CD14-positive monocyte (primary cell): ENCODE measurements at regions not wholly inside any gene's neighbourhood (a gene's known extent, or its start where the extent isn't known, plus 50 kb on each side); places are given as distances from the start of the nearest gene placed in this dataset.

ENCODE experiments used
- DNase-seq, 3 donors: peaks; one replicate each; pipeline ENCODE4 v3.0.0-alpha.2; 2011 to 2022
- H2AFZ ChIP-seq: 2 replicates; pipeline ENCODE4 v1.6.0; 2012; ENCODE audit warnings: mild to moderate bottlenecking, low read depth, low read length, inconsistent platforms; ENCODE audit not compliant: insufficient read depth, poor library complexity, severe bottlenecking
- H3K27ac ChIP-seq, 2 donors: 1 replicate in 1 of 2; 2 replicates in 1 of 2; pipeline ENCODE4 v1.5.1; 2012 to 2013; ENCODE audit warnings: low read length in 2 of 2, control low read depth in 1 of 2, inconsistent platforms in 1 of 2, low read depth in 1 of 2, mild to moderate bottlenecking in 1 of 2
- H3K27me3 ChIP-seq, 2 donors: one replicate each; pipeline versions ENCODE4 v1.6.0 to v1.6.1; 2011 to 2013; ENCODE audit warnings: low read length in 2 of 2; ENCODE audit not compliant: control insufficient read depth in 2 of 2, insufficient read depth in 2 of 2
- H3K36me3 ChIP-seq, 2 donors: replicated peaks in 1 of 2; 1 replicate in 1 of 2; 2 replicates in 1 of 2; pipeline versions ENCODE4 v1.5.1 to v1.6.1; 2012 to 2013; ENCODE audit warnings: low read length in 2 of 2, control low read depth in 1 of 2, inconsistent platforms in 1 of 2, mild to moderate bottlenecking in 1 of 2; ENCODE audit not compliant: insufficient read depth in 2 of 2, control insufficient read depth in 1 of 2
- H3K4me1 ChIP-seq, 2 donors: 1 replicate in 1 of 2; 2 replicates in 1 of 2; pipeline versions ENCODE4 v1.5.1 to v1.6.1; 2012 to 2013; ENCODE audit warnings: low read length in 2 of 2, control low read depth in 1 of 2, inconsistent platforms in 1 of 2, mild to moderate bottlenecking in 1 of 2, moderate library complexity in 1 of 2; ENCODE audit not compliant: insufficient read depth in 2 of 2, control insufficient read depth in 1 of 2
- H3K4me2 ChIP-seq: replicated peaks from 2 replicates; pipeline ENCODE3; 2012; ENCODE audit warnings: low read length, moderate library complexity, mild to moderate bottlenecking; ENCODE audit not compliant: poor library complexity, severe bottlenecking; ENCODE audit errors: extremely low read depth
- H3K4me3 ChIP-seq, 3 experiments: fragments of 200-600 bp in 1 of 3; sonication (generic) in 1 of 3; replicated peaks in 1 of 3; 1 replicate in 2 of 3; 2 replicates in 1 of 3; pipeline ENCODE4 v1.5.1; 2011 to 2013; ENCODE audit warnings: low read length in 3 of 3, mild to moderate bottlenecking in 3 of 3, control low read depth in 2 of 3, low read depth in 2 of 3, inconsistent platforms in 1 of 3, moderate library complexity in 1 of 3
- H3K79me2 ChIP-seq: 2 replicates; pipeline ENCODE4 v1.6.0; 2012; ENCODE audit warnings: mild to moderate bottlenecking, control low read depth, inconsistent platforms, low read length, moderate library complexity; ENCODE audit not compliant: insufficient read depth
- H3K9ac ChIP-seq: 2 replicates; pipeline ENCODE4 v1.6.0; 2017; ENCODE audit warnings: low read length, mild to moderate bottlenecking; ENCODE audit not compliant: insufficient read depth, poor library complexity, severe bottlenecking
- H3K9me3 ChIP-seq, 2 donors: replicated peaks in 1 of 2; 1 replicate in 1 of 2; 2 replicates in 1 of 2; pipeline versions ENCODE4 v1.5.1 to v1.6.1; 2012 to 2013; ENCODE audit warnings: low read length in 2 of 2, control low read depth in 1 of 2; ENCODE audit not compliant: control insufficient read depth in 1 of 2, insufficient read depth in 1 of 2
- H4K20me1 ChIP-seq: 2 replicates; pipeline ENCODE4 v1.6.0; 2012; ENCODE audit warnings: mild to moderate bottlenecking, low read length, control low read depth, moderate library complexity; ENCODE audit not compliant: insufficient read depth
- H3K27ac Mint-ChIP-seq, 7 donors: one replicate each; pipeline ENCODE4 v1.8.0; 2020; ENCODE audit warnings: mild to moderate bottlenecking in 7 of 7, mixed read lengths in 7 of 7, moderate library complexity in 6 of 7, inconsistent platforms in 2 of 7
- H3K27me3 Mint-ChIP-seq, 3 donors: one replicate each; pipeline ENCODE4 v1.8.0; 2021 to 2022; ENCODE audit warnings: low read depth in 3 of 3, mild to moderate bottlenecking in 3 of 3, mixed read lengths in 3 of 3, moderate library complexity in 3 of 3, inconsistent platforms in 1 of 3
- H3K36me3 Mint-ChIP-seq, 2 donors: one replicate each; pipeline ENCODE4 v1.8.0; 2020; ENCODE audit warnings: mixed read lengths in 2 of 2, inconsistent platforms in 1 of 2, mild to moderate bottlenecking in 1 of 2
- H3K4me1 Mint-ChIP-seq: one replicate; pipeline ENCODE4 v1.8.0; 2020; ENCODE audit warnings: mild to moderate bottlenecking, mixed read lengths
- H3K4me3 Mint-ChIP-seq, 2 donors: one replicate each; pipeline ENCODE4 v1.8.0; 2020; ENCODE audit warnings: mild to moderate bottlenecking in 2 of 2, mixed read lengths in 2 of 2, moderate library complexity in 1 of 2
- H3K9me3 Mint-ChIP-seq, 7 donors: one replicate each; pipeline ENCODE4 v1.8.0; 2020 to 2022; ENCODE audit warnings: mixed read lengths in 7 of 7, mild to moderate bottlenecking in 6 of 7, moderate library complexity in 6 of 7, inconsistent platforms in 2 of 7
- WGBS: methylation state at CpG from one replicate; pipeline ENCODE4 v1.1.5; 2013; ENCODE audit warnings: missing lambda C conversion rate; ENCODE audit not compliant: insufficient coverage; 5-methylcytosine and 5-hydroxymethylcytosine counted together
- intact Hi-C, 2 donors: fragments of 100-400 bp; cut with micrococcal nuclease; formaldehyde crosslinking; loops; one replicate each; pipeline versions ENCODE4 v1.15.0 to v1.15.1; 2023
- TF ChIP-seq, protein P1 (sequence below): fragments of 200-600 bp; IDR thresholded peaks from one replicate; pipeline ENCODE4 v1.8.0; 2022; ENCODE audit warnings: antibody characterized with exemption, mild to moderate bottlenecking

DNA sequence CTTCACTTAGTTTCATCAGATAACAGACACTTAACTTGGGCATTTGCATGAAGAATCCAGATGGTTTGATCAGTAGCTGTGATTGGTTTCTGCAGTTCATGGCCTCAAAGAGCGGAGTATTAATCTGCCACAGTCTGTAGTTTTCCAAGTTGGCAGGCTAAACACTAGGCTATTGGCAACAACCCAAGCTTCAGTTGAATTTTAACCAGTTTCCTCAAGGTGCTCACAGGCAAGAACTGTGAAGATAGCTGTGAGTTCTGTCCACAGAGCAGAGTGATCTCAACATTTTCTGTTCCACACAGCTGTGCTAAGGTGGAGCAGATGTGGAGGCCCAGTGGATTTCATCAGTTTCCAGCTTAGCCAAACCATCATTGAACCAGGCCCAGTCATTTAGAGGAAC, 469.5 kb upstream of the LINC00305 start:
- Histone ChIP-seq H3K27ac (no peak overlapping the region), H3K36me3 (no peaks in the 10 kb centered on the region), H3K9ac (no peak overlapping the region), H4K20me1 (no peaks in the 10 kb centered on the region), H3K4me1 (no peaks in the 10 kb centered on the region), H2AFZ (no peak overlapping the region), H3K79me2 (no peaks in the 10 kb centered on the region), H3K9me3 (no peaks in the 10 kb centered on the region), H3K4me3 (no peak overlapping the region), H3K27me3 (no peaks in the 10 kb centered on the region), H3K4me2 (no peak overlapping the region)
- no peak overlapping the region for H3K4me3 Mint-ChIP-seq
- intact Hi-C loops, result no loop called here
- no peaks in the 10 kb centered on the region for H3K36me3 Mint-ChIP-seq
- TF ChIP-seq, protein P1, sequence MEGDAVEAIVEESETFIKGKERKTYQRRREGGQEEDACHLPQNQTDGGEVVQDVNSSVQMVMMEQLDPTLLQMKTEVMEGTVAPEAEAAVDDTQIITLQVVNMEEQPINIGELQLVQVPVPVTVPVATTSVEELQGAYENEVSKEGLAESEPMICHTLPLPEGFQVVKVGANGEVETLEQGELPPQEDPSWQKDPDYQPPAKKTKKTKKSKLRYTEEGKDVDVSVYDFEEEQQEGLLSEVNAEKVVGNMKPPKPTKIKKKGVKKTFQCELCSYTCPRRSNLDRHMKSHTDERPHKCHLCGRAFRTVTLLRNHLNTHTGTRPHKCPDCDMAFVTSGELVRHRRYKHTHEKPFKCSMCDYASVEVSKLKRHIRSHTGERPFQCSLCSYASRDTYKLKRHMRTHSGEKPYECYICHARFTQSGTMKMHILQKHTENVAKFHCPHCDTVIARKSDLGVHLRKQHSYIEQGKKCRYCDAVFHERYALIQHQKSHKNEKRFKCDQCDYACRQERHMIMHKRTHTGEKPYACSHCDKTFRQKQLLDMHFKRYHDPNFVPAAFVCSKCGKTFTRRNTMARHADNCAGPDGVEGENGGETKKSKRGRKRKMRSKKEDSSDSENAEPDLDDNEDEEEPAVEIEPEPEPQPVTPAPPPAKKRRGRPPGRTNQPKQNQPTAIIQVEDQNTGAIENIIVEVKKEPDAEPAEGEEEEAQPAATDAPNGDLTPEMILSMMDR, result no peak
- no peaks in the 10 kb centered on the region for H3K27me3 Mint-ChIP-seq
- peaks cover 2 to 5% (median 4%) of the 10 kb centered on the region in 7 donors for H3K9me3 Mint-ChIP-seq
- no peak for DNase-seq
- H3K27ac Mint-ChIP-seq, result no peak overlapping the region
- whole genome bisulfite sequencing, result 89% methylated on average over 1 of the region's 1 CpG
- H3K4me1 Mint-ChIP-seq, result no peaks in the 10 kb centered on the region

DNA sequence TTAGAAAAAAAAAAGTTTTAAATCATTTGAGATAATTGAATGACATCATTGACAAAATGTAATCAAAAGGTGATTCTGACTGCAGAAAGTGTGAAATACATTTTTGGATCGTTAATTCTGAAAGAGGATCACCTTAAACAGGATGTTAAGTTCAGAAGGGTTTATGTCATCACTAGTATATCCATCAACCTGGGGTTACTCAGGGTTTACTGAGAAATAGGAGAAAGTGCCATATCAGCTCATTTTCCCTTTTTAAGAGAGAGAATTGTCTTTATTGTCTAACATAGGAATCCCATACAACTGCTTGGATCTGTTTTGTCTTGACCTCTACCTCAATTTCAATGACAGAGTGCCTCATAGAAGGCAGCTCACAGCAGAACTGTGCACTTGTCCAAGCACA, 466.1 kb upstream of the LINC00305 start:
- no peaks in the 10 kb centered on the region for H3K36me3 ChIP-seq
- TF ChIP-seq, protein P1, result no peak
- no peak overlapping the region for H2AFZ ChIP-seq
- H3K27ac Mint-ChIP-seq, result no peak overlapping the region
- DNase-seq, result no peak
- H3K27me3 ChIP-seq, result no peaks in the 10 kb centered on the region
- no peak overlapping the region for H3K9ac ChIP-seq
- H4K20me1 ChIP-seq, result no peaks in the 10 kb centered on the region
- H3K4me1 ChIP-seq, result no peaks in the 10 kb centered on the region
- WGBS, result no CpG with 5 or more reads among the region's 1 CpG
- H3K36me3 Mint-ChIP-seq, result no peaks in the 10 kb centered on the region
- H3K27ac ChIP-seq, result no peak overlapping the region
- no peaks in the 10 kb centered on the region for H3K27me3 Mint-ChIP-seq
- H3K4me3 Mint-ChIP-seq, result no peak overlapping the region
- no peak overlapping the region for H3K4me2 ChIP-seq
- no peaks in the 10 kb centered on the region for H3K9me3 ChIP-seq
- H3K4me3 ChIP-seq, result no peak overlapping the region
- intact Hi-C loops, result no loop called here
- peaks cover 0 to 5% (median 2%) of the 10 kb centered on the region in 7 donors for H3K9me3 Mint-ChIP-seq
- no peaks in the 10 kb centered on the region for H3K79me2 ChIP-seq
- no peaks in the 10 kb centered on the region for H3K4me1 Mint-ChIP-seq
